Choroid plexus epithelial cell (primary cell): ENCODE measurements at regions not wholly inside any gene's neighbourhood (a gene's known extent, or its start where the extent isn't known, plus 50 kb on each side); places are given as distances from the start of the nearest gene placed in this dataset.

Experiments
- DNase-seq: peaks from one replicate; pipeline ENCODE4 v3.0.0-alpha.2; 2010; ENCODE audit warnings: low read depth
- H3K4me3 ChIP-seq: 2 replicates; pipeline ENCODE4 v1.5.1; 2011; ENCODE audit warnings: low read depth, mild to moderate bottlenecking, control low read depth, low read length, moderate library complexity
- CTCF ChIP-seq: conservative IDR thresholded peaks from 2 replicates; pipeline ENCODE4 v1.5.1; 2011; ENCODE audit warnings: low read depth, mild to moderate bottlenecking, control low read depth, inconsistent platforms, low read length, moderate library complexity

DNA sequence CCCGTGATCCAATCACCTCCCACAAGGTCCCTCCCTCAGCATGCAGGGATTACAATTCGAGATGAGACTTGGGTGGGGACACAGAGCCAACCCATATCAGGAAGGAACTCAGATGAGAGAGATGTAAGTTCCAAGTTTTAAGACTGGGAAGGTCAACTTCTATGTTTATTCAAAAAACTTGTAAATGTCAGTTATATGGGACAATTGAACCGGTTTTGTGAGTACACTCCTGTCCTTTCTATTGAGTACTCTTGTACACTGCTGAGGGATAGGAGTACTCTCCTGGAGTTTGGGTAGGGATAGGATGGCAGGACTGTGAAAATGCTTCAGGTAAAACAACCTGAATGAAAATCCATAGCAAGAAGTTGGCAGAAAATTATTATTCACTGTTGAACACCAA, 239.1 kb downstream of the ZNF674 start:
- no peak for DNase-seq
- no peak overlapping the region for H3K4me3 ChIP-seq
- TF ChIP-seq CTCF: no peak

DNA sequence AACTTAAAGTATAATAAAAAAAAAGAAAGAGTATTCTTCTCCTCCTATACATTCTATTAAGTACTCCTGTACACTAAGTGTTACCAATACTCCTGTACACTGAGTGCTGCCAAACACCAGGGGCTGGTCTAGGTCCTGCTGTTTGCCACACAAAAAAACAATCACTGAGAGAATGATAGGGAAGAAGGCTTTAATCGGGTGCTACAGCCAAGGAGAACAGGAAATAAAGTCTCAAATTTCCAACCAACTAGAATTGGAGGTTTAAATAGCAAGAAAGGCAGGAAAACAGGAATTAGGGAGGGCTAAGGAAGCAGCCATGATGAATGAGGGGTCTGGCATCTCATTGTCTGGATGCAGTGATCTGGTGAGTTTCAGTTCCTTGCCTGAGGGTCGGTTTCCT, 239.8 kb downstream of the ZNF674 start:
- no peak for TF ChIP-seq CTCF
- H3K4me3 ChIP-seq: no peak overlapping the region
- no peak for DNase-seq

- no peak for DNase-seq
- H3K4me3 ChIP-seq: no peak overlapping the region
- no peak for TF ChIP-seq CTCF
These were observed 243.3 kb downstream of the ZNF674 start for GRCh38 chrX:46301903-46302302.

DNA sequence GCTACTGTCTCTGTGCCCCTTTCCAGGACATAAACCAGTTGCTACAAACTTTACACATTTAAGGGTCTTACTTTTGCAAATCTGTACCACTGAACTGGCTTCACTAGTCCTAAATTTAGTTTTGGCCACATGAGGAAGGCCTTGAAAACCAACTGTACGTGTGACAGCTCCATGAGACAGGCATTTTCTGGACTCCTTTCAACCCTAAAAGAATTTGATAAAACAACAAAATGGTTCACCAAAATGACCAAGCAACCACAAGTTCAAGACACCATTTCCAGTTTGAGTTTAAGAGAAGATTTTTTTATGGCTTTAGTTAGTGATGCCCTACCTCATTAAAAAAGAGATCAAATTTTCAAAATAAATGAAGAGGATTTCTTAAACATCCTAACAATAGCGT, 246.4 kb downstream of the ZNF674 start:
- no peak overlapping the region for H3K4me3 ChIP-seq
- TF ChIP-seq CTCF: no peak
- peak; percentile 13 for DNase-seq

DNA sequence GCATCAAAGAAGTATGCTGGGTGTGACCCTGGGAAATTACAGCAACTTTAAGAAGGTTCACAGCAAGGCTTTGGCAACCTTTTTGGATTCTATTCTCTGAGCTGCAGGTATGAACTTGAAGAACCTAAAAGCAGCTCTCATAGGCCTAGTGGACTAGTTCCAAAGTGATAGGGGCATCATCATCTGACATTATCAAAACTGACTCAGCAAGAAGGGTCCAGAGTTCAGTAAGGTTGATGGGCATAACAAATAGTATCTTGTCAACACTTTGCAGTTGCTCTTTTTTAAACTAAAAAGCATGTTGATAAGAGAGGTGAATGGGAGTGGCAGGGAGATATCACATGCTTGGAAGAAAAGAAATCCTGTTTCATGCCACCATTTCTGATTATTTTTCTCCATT, 249.3 kb downstream of the ZNF674 start:
- DNase-seq: no peak
- no peak overlapping the region for H3K4me3 ChIP-seq
- TF ChIP-seq CTCF: no peak

DNA sequence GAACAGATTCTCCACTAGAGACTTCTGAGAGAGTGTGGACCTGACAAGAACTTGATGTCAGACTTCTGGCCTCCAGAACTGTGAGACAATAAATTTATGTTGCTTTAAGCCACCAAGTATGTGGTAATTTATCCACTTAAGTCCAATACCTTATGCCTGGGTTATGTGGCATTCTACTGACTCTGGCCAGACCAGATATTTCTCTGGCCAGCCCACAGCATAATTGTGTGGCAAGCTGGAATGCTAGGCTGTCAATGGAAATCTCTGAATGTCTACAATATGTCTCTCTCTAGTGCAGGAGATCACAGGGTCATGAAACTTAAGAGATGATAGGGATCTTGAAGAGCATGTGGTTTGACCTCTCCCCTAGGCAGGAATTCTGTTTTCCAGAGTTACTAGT, 251.0 kb downstream of the ZNF674 start:
- peak; percentile 13 for DNase-seq
- no peak for TF ChIP-seq CTCF
- no peak overlapping the region for H3K4me3 ChIP-seq

DNA sequence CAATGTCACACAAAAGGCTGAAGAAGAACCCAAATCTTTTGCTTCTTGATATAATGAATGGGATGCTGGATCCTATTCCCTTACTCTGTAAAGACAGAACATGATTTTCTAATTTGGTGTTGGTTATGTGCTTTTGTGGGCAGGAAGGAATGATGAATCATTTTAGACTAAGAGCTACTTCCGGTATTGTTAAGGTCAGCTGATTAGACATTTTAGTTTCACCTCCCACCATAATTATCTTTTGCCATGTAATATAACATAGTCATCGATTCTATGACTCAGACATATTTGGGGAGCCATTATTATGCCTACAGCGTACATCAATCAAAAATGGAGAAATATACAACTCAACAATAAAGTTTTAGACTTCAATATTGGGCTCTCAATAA, 265.3 kb downstream of the ZNF674 start:
- peak; percentile 29 for DNase-seq
- H3K4me3 ChIP-seq: no peak overlapping the region
- TF ChIP-seq CTCF: no peak
